Spleen (tissue), 11 donors: ENCODE measurements at regions not wholly inside any gene's neighbourhood (a gene's known extent, or its start where the extent isn't known, plus 50 kb on each side); places are given as distances from the start of the nearest gene placed in this dataset.
A peak's percentile ranks its signal among the peaks of the same experiment; 100 is the strongest.
"Not testable (repeated sequence)": the region's sequence is repeated elsewhere in the genome, so short reads cannot be mapped to it uniquely, and the experiment has no call there.

Experiments used
- DNase-seq: peaks from one replicate; pipeline ENCODE4 v3.0.0-alpha.2; 2020
- H3K27ac ChIP-seq, 8 donors: fragments of 200-600 bp; sonication (generic) in 7 of 8; 1 replicate in 4 of 8; 2 replicates in 4 of 8; pipeline versions ENCODE4 v1.5.0 to v1.8.0; 2016 to 2021; ENCODE audit warnings: inconsistent platforms in 4 of 8, mild to moderate bottlenecking in 4 of 8, moderate library complexity in 1 of 8
- H3K27me3 ChIP-seq, 7 donors: fragments of 200-600 bp; sonication (generic) in 6 of 7; replicated peaks in 1 of 7; 1 replicate in 4 of 7; 2 replicates in 3 of 7; pipeline versions ENCODE4 v1.5.0 to v1.8.0; 2016 to 2021; ENCODE audit warnings: inconsistent platforms in 3 of 7, mild to moderate bottlenecking in 1 of 7
- H3K36me3 ChIP-seq, 6 donors: fragments of 200-600 bp; sonication (generic) in 5 of 6; 1 replicate in 4 of 6; 2 replicates in 2 of 6; pipeline versions ENCODE4 v1.5.0 to v1.8.0; 2016 to 2021; ENCODE audit warnings: inconsistent platforms in 2 of 6
- H3K4me1 ChIP-seq, 6 donors: fragments of 200-600 bp; sonication (generic) in 5 of 6; 1 replicate in 3 of 6; 2 replicates in 3 of 6; pipeline versions ENCODE4 v1.5.0 to v1.8.0; 2016 to 2021; ENCODE audit warnings: inconsistent platforms in 3 of 6
- H3K4me3 ChIP-seq, 8 donors: fragments of 200-600 bp; sonication (generic) in 7 of 8; 1 replicate in 4 of 8; 2 replicates in 4 of 8; pipeline versions ENCODE4 v1.5.0 to v1.8.0; 2016 to 2021; ENCODE audit warnings: inconsistent platforms in 4 of 8, mild to moderate bottlenecking in 4 of 8, moderate library complexity in 2 of 8
- H3K9me3 ChIP-seq, 8 donors: fragments of 200-600 bp; sonication (generic) in 7 of 8; 1 replicate in 4 of 8; 2 replicates in 4 of 8; pipeline versions ENCODE4 v1.5.0 to v1.8.0; 2016 to 2021; ENCODE audit warnings: inconsistent platforms in 4 of 8
- WGBS, 5 donors: extraction: QIAGEN DNeasy Blood & Tissue Kit in 3 of 5; methylation state at CpG; one replicate each; pipeline versions ENCODE4 v1.1.5 to v1.1.7; 2013 to 2018; 5-methylcytosine and 5-hydroxymethylcytosine counted together
- intact Hi-C: fragments of 100-400 bp; cut with DNase I; formaldehyde crosslinking; loops from one replicate; pipeline ENCODE4 v1.15.0; 2023; ENCODE audit warnings: low total_unique reads
- donor health status: healthy with polysubstance abuse.
- donor health status: DM: no; HTN: no; CAD: no; lungs with moderate emphysema.
- donor health status: DM: no; HTN: no; CAD: no.
- donor health status: Bipolar disorder and iron deficiency.
- donor health status: healthy.
- donor health status: DM: no; HTN: no; CAD: no.
- donor health status: DM: yes; HTN: yes; CAD: no.

DNA sequence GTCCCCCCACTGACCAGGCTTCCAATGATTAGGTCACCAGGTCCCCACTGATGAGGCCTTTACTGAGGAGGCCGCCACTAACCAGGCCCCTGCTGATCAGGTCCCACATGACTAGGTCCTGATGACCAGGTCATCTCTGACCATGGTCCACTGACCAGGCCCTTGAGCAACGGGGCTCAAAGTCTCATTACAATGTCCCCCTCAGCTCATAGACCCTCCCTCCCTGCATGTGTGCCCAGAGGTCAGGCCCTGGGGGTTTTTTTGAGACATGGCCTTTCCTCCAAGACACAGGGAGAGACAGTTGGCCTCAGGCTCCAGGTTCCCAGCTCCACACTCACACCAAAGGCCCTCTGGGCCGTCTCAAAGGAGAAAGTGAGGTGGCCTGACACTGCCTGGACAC, 250.4 kb downstream of the CWH43 start:
- 36 to 59% (median 40%) methylated on average over 2 to 3 of the region's 3 CpGs for WGBS, 5 donors
- intact Hi-C loops, H3K4me3 ChIP-seq: not testable (repeated sequence)

DNA sequence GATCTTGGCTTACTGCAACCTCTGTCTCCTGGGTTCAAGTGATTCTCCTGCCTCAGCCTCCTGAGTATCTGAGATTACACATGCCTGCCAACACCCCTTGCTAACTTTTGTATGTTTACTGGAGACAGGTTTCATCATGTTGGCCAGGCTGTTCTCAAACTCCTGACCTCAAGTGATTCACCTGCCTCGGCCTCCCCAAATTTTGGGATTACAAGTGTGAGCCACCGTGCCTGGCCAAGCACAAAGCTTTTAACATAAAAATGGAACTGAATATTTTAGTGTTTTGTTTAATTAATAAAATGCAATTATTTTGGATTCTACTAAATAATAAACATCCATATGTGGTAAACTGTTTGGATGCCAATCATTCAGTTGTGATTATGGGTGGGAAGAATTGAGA, 255.2 kb downstream of the CWH43 start:
- intact Hi-C loops: not testable (repeated sequence)

More for the DNA sequence above, 250.4 kb downstream of the CWH43 start:
- peaks cover 0 to 13% (median 7%) of the 10 kb centered on the region in 8 donors for H3K9me3 ChIP-seq
- not testable (repeated sequence) for H3K4me1 ChIP-seq, H3K27me3 ChIP-seq, H3K36me3 ChIP-seq, H3K27ac ChIP-seq
- peak; percentile 76 for DNase-seq

DNA sequence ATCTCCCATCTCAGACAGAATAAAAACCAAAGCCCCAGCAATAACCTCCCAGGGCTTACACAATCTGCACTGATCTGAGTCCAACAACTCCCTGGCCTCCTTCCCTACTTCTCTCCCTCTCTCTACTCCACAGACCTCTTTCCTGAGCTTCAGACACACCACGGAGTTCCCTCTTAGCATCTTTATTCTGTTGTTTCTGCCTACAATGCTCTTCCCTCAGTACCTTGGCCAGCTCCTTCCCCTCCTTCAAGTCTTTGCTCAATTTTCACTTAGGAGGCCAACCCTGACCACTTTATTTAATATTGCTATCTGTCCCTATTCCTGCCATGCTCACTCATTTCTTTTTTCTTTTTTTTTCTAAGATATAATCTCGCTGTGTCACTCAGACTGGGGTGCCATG, 276.7 kb downstream of the CWH43 start:
- H3K27ac ChIP-seq, H3K4me1 ChIP-seq, H3K4me3 ChIP-seq, intact Hi-C loops, DNase-seq, H3K36me3 ChIP-seq, H3K9me3 ChIP-seq, H3K27me3 ChIP-seq: not testable (repeated sequence)
- 36 to 59% (median 42%) methylated on average over 1 to 2 of the region's 2 CpGs for WGBS, 5 donors

More for the DNA sequence above, 255.2 kb downstream of the CWH43 start:
- H3K27me3 ChIP-seq, H3K27ac ChIP-seq, H3K36me3 ChIP-seq, DNase-seq, H3K4me1 ChIP-seq, H3K4me3 ChIP-seq: not testable (repeated sequence)
- H3K9me3 ChIP-seq: peaks cover 0 to 13% (median 0%) of the 10 kb centered on the region in 8 donors
- WGBS, 5 donors: 63 to 75% (median 71%) methylated on average over 2 of the region's 2 CpGs

DNA sequence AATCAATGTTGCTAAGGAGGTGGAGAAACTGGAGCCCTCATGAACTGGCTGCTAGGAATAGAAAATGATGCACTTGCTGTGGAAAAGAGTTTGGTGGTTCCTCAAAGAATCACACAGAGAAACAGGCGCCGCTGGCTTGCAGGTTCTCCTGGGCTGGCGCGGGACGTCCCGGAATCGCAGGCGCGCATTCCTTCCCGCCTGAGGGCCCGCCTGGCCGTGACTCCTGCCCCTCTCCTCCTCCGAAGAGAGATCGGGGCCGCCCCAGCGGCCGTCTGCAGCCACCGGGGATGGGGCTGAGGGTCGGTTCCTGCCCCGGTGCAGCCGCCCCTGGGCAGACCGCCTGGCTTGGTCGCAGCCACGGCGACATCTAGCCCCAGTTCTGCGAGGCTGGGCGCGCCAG, 284.4 kb downstream of the CWH43 start:
- H3K4me1 ChIP-seq, H3K27ac ChIP-seq, H3K27me3 ChIP-seq, intact Hi-C loops, H3K4me3 ChIP-seq, H3K36me3 ChIP-seq: not testable (repeated sequence)
- WGBS, 5 donors: 55 to 65% (median 59%) methylated on average over 21 to 25 of the region's 28 CpGs
- peak; percentile 69 for DNase-seq
- peaks cover 0 to 14% (median 3%) of the 10 kb centered on the region in 8 donors for H3K9me3 ChIP-seq

DNA sequence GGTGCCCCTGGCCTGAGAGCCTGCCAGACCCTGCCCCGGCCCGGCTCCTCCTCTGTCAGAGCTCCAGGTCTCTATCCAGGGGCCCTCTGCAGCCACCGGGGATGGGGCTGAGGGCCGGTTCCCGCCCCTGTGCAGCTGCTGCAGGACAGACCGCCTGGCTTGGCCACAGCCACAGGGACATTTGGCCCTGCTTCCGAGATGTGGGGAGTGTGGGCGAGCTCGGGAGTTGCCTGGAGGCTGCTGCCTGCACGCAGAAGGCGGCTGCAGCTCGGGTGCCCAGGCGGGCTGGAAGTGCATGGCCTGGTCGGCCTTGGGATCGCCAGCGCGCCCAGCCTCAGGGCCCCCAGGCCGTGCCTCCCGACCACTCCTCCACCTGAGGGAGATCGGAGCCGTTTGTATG, 284.8 kb downstream of the CWH43 start:
- intact Hi-C loops, H3K27ac ChIP-seq, H3K4me1 ChIP-seq, H3K27me3 ChIP-seq, H3K4me3 ChIP-seq, H3K36me3 ChIP-seq: not testable (repeated sequence)
- DNase-seq: peak; percentile 56
- WGBS, 5 donors: 64 to 75% (median 72%) methylated on average over 3 to 18 of the region's 21 CpGs
- H3K9me3 ChIP-seq: peaks cover 0 to 14% (median 3%) of the 10 kb centered on the region in 8 donors

DNA sequence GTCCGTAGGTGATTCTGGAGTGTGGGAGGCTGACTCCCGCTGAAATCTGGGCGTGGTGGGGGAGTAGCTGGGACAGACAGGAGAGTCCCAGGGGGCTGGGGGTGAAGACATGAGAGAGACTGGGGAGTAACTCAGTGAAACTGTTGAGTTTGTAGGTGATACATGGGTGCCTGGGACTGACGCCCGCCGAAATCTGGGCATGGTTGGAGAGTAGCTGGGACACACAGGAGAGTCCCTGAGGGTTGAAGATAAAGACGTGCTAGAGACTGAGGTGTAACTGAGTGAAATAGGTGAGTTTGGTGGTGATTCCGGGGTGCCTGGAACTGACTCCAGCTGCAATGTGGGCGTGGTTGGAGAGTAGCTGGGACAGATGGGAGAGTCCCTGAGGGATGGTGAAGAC, 299.8 kb downstream of the CWH43 start:
- peak; percentile 55 for DNase-seq
- intact Hi-C loops: not testable (repeated sequence)
- 80 to 90% (median 84%) methylated on average over 4 to 6 of the region's 9 CpGs for WGBS, 5 donors

DNA sequence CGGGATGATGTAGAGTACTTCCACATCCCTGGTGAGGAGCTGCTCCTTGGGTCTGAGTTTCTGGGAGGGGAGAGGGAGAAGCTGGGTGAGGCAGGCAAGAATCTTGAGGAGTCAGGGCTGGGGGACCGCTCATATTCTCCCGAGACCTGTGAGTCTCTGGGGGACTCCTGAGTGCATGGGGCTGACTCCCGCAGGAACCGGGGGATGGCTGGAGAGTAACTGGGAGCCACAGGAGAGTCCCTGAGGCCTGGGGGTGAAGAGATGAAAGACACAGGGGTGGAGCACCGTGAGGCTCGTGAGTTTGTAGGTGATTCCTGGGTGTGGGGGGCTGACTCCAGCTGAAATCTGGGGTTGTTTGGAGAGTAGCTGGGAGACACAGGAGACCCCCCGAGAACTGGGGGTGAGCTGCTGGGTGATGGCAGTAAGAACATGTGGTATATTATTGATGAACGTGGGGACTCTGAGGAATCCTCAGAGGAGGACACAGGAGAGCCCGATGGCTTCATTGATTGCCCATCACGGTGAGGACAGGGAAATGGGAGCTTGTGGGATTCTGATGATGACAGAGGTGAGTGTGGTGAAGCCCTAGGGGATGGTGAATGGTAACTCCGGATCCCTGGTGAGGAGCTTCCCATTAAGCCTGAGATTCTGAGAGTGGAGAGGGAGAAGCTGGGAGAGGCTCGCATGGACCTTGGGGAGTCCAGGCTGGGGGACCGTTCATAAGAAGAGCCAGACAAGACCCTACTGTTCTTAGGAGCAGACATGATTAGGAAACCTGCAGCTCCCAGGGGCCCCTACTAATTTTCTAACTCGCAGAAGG, 301.1 kb downstream of the CWH43 start:
- intact Hi-C loops: not testable (repeated sequence)
- WGBS, 5 donors: 72 to 86% (median 80%) methylated on average over 8 to 15 of the region's 15 CpGs

More for the DNA sequence above, 299.8 kb downstream of the CWH43 start:
- peaks cover 0 to 27% (median 6%) of the 10 kb centered on the region in 8 donors for H3K9me3 ChIP-seq
- not testable (repeated sequence) for H3K4me1 ChIP-seq, H3K36me3 ChIP-seq, H3K4me3 ChIP-seq, H3K27me3 ChIP-seq, H3K27ac ChIP-seq

DNA sequence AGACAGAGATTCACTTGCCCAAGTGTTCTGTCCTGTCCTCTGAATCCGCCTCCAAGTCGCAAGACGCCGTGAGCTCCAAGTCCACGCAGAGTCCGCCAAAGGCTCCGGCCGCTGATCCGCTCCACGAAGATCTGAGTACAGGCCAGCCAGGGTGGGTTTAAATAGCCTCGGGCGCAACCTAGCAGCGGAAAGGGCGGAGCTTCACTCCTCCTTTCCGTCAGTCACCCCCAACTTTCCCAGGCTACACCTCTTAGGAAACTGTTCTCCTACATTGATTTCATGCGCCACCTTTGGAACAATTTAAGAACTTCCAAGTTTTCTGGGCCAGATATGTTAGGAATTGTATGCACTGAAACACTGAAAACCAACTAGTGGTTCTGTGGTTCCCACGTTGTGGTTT, 301.8 kb downstream of the CWH43 start:
- H3K27me3 ChIP-seq, intact Hi-C loops, H3K4me1 ChIP-seq, H3K27ac ChIP-seq, H3K36me3 ChIP-seq, H3K4me3 ChIP-seq: not testable (repeated sequence)
- WGBS, 5 donors: 77 to 91% (median 87%) methylated on average over 16 to 17 of the region's 17 CpGs
- peak; percentile 87 for DNase-seq
- H3K9me3 ChIP-seq: peaks cover 0 to 27% (median 6%) of the 10 kb centered on the region in 8 donors

More for the DNA sequence above, 301.1 kb downstream of the CWH43 start:
- not testable (repeated sequence) for H3K27ac ChIP-seq, H3K36me3 ChIP-seq, H3K27me3 ChIP-seq, H3K4me3 ChIP-seq, H3K4me1 ChIP-seq
- DNase-seq: peak; percentile 80
- peaks cover 0 to 27% (median 6%) of the 10 kb centered on the region in 8 donors for H3K9me3 ChIP-seq

DNA sequence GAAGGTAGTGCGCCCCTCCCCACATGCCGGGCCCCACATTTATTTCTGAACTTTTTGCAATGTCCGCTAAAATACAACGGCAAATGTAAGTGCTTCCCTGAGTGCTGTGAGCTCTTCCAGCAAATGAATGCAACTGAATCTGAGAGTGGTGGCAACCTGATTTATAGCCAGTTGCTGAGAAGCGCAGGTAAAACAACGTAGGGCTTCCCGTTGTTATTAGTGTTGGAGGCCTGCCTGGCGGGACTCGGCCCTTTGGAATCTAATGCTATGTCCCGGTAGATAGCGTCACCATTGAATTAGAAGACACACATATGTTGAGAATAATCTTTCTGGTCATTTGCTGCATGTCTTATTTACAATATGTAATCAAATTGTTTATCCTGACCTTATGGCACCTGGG, 302.7 kb downstream of the CWH43 start:
- H3K36me3 ChIP-seq, H3K27ac ChIP-seq, H3K4me1 ChIP-seq, intact Hi-C loops, H3K4me3 ChIP-seq, H3K27me3 ChIP-seq: not testable (repeated sequence)
- WGBS, 5 donors: 90 to 95% (median 91%) methylated on average over 10 to 11 of the region's 11 CpGs
- peaks cover 0 to 27% (median 6%) of the 10 kb centered on the region in 8 donors for H3K9me3 ChIP-seq
- DNase-seq: peak; percentile 74

DNA sequence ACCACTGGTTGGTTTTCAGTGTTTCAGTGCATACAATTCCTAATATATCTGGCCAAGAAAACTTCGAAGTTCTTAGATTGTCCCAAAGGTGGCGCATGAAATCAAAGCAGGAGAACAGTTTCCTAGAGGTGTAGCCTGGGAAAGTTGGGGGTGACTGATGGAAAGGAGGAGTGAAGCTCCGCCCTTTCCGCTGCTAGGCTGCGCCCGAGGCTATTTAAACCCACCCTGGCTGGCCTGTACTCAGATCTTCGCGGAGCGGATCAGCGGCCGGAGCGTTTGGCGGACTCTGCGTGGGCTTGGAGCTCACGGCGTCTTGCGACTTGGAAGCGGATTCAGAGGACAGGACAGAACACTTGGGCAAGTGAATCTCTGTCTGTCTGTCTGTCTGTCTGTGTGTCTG, 328.7 kb downstream of the CWH43 start:
- H3K27ac ChIP-seq, H3K27me3 ChIP-seq, H3K9me3 ChIP-seq, H3K4me1 ChIP-seq, intact Hi-C loops, H3K4me3 ChIP-seq, DNase-seq, H3K36me3 ChIP-seq: not testable (repeated sequence)
- 76 to 85% (median 81%) methylated on average over 11 to 18 of the region's 18 CpGs for WGBS, 5 donors

DNA sequence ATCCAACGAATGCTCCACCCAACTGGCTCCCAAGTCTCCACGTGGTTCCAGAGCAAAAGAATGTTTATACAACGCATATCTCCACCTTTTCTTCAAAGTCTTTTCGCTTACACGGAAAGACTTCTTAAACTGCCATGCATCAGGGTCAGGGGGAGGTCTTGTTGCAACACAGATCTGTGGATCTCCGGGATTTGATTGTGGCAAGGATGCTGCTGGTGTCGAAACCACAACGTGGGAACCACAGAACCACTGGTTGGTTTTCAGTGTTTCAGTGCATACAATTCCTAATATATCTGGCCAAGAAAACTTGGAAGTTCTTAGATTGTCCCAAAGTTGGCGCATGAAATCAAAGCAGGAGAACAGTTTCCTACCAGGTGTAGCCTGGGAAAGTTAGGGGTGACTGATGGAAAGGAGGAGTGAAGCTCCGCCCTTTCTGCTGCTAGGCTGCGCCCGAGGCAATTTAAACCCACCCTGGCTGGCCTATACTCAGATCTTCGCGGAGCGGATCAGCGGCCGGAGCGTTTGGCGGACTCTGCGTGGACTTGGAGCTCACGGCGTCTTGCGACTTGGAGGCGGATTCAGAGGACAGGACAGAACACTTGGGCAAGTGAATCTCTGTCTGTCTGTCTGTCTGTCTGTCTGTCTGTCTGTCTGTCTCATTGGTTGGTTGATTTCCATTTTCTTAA, 334.8 kb downstream of the CWH43 start:
- intact Hi-C loops, DNase-seq, H3K27me3 ChIP-seq, H3K4me3 ChIP-seq, H3K4me1 ChIP-seq, H3K27ac ChIP-seq, H3K36me3 ChIP-seq: not testable (repeated sequence)
- H3K9me3 ChIP-seq: peaks cover 0 to 26% (median 1%) of the 10 kb centered on the region in 8 donors
- 72 to 84% (median 74%) methylated on average over 20 to 24 of the region's 24 CpGs for WGBS, 5 donors
